Stimulated activated CD8-positive, alpha-beta memory T cell treated with anti-CD3 and anti-CD28 coated beads, Interleukin-7, amount 100 ng/mL, for 4 hours (primary cell): ENCODE measurements at regions not wholly inside any gene's neighbourhood (a gene's known extent, or its start where the extent isn't known, plus 50 kb on each side); places are given as distances from the start of the nearest gene placed in this dataset.

Source experiments
- DNase-seq, 2 donors: peaks; one replicate each; pipeline ENCODE4 v3.0.0-alpha.2; 2020; ENCODE audit warnings: low read depth in 2 of 2

DNA sequence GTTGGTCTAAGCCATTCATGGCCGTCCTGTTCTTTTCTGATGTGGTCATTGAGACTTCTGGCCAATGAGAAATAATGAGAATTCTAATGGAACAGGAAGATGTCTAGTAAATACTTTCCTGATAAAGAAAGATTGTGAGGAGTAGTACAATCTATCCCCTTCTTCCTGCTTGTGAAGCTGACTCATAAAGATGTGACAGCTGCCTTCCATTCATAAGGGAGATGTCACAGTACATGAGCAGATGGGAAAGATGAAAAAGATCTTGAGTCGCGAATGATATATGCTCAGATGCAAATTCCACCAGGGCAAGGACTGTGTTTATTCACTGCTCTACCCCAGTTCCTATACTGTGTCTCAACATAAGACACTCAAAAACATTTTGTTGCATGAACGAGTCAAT is 111.7 kb upstream of the FOXF1 start:
- no peak for DNase-seq

DNA sequence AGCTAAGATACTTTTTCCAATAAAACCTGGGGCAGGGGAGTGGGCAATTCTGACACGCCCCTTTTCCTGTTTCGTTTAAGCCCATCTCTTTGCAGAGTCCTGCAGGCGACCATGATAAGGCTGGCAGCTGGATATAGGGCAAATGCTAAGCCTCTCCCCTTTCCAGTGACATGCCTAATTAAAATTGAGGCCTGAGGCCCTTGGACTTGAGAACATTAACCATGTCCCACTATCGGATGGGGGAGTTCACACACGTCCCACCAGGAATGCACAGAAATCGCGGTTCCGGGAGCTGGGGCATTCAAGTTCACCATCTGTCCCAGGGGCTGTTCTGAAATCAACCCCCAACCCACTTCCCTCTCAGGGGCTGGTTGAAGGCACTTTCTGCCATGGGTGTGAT is 109.2 kb upstream of the FOXF1 start:
- DNase-seq: no peak

DNA sequence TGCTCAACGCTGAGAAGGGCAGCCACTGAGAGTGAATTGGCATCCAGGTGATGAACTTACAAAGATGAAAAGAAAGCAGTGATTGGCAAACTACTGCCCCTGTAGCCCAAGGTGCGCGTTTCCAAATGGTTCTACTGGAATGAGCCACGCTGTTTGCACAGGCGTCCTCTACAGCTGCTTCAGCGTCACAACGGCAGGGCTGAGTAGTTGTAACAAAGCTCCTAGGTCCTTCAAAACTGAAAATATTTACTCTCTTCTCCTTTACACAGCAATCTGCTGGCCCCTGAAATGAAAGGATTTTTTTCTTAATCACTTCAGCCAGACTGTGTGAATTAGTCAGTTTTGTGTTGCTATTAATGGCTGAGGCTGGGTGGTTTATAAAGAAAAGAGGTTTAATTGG is 107.2 kb upstream of the FOXF1 start:
- DNase-seq: no peak

DNA sequence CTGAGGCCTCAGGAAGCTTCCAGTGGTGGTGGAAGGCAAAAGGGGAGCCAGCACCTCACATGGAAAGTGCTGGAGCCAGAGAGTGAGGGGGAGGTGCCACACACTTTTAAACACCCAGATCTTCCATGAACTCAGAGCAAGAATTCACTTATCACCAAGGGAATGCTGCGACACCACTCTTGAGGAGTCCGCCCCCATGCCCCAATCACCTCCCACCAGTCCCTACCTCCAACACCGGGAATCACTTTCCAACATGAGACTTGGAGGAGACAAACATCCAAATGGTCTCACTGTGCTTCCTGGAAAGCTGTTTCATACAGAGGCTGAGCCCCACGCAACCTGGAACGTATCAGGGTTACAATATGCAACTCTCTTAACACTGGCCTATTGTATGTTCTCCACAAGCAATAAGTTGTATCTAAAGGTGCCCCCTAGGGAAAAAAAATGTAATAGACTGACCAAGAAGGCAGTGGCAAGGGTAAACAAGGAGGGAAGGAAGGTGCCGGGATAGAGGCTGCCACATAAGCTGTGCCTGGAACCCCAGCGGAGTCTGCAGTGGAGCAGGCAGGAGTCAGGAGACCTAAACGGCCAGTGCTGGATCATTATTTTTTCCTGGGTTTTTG is 106.7 kb upstream of the FOXF1 start:
- no peak for DNase-seq

DNA sequence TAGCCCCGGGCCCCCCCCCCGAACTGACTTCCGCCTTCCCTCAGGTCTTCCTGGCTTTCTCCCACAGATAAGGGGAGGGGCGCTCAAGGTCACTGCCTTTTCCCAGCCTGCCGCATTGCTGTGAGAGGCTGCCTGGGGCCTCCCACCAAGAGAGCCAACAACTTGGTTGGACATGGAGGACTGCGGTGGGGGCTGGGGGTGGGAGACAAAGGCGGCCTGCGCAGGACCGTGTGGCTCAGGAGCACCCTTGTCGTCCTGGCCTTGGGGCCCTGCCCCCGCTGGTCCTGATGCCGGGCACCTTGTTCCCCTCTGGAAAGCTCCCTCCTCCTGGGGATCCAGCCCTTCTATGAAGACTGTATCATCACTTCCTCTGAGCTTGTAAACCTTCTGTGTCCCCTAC is 105.6 kb upstream of the FOXF1 start:
- DNase-seq: no peak

DNA sequence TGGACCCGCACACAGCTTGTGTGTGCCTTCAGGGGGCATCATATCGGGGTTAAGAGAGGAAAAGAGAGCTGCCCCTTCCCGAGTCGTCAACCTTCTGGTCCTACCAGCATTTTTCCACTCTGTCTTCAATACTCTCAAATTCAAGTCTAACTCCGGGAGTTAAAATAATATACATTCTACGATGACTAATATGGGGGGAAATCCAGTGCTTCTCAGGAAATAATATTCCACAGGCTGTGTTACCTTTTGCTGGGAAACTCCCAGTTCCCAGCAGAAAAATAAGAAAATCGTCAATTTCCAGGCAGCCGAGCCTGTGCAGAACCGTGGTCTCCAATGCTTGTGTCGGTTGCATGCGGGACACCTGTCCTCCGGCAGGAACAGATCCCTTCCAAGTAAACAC is 105.0 kb upstream of the FOXF1 start:
- DNase-seq: no peak

DNA sequence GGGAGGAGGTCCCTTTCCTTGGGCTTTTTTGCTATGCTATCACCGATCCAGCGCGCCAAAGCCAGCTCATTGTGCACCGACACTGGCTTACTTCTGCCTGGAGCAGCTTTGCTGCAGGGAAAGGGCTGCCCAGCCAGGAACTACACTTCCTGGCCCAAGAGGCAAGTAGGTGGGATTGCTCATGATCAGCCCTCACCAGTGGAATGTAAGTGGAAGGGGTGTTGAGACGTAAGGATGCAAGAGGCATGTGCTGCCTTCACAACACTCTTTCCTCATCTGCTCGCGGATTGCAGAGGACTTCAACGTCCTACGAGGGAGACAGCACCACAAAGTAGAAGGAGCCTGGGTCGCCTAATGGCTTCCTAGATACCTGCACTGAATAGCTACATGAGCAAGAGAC is 104.3 kb upstream of the FOXF1 start:
- DNase-seq: no peak

DNA sequence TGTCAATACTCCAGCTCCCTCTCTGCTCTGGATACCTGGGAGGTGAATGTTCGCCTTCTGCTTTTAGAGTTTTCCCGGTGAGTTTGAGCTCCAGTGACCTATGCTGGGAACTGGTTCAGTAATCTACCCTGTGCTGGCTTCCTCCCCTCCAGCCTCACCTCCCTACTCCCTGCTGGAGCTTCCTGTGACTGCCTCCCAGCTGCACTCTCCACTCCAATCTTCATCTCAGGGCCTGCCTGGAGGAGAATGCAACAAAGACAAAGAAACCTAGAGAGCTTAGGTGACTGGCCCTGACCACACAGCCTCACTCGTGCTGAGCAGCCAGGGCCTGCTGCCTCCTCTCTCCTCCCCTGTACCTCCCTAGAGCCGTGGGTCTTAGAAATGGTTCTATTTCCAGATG is 101.6 kb upstream of the FOXF1 start:
- DNase-seq: no peak

DNA sequence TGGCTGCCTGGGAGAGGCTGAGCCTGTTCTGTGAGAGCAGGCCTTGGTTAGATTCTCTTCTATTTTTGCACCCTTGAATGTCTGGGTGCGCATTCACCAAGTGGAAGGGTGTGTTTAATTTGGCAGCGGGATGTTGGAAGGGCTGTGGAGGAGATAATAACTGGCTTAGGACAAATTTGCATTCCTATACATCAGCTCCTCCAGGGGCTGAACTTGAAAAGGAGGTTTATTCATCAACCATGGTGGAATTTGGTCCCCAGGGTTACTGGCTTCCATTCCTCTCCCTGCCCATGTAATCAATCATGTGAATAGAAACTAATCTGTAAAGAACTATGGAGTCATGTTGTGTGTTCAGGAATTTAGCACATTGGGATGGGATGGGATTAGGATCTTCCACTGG is 100.2 kb upstream of the FOXF1 start:
- DNase-seq: no peak

DNA sequence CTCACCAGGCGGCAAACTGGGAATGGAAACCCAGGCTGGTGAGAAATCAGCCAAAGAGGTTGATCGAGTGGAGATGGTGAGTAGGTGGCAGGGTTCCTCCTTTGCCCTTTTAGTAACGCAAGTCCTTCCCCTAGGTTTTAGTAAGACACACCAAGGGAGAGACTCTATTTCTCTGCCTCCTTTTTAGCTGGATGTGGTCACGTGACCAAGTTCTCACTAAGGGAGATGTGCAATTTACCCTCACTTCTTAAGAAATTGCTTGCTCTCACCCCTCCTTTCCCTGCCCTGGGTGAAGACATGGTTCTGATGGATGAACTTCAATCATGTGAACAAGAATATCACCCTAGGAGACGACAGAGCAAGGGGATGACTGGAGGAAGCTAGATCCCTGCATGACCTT is 99.8 kb upstream of the FOXF1 start:
- DNase-seq: no peak

DNA sequence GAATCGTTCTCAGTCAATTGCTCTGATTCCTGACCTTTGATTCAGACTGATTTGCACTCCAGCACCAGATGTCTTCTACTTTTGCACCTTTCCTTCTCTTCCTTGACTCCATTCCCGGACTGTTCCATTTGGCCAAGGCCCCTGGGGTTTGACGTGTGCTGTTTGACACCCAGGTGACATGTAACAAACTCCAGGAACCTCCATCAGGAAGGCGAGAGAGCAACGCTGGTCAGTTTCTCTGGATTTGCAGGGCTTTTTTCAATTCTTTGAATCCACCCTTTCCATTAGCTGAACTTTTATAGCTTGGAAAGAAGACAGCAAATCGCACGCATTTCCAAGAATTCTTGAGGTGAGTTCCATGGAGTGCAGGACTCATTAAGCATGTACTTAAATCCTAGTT is 98.4 kb upstream of the FOXF1 start:
- DNase-seq: no peak

DNA sequence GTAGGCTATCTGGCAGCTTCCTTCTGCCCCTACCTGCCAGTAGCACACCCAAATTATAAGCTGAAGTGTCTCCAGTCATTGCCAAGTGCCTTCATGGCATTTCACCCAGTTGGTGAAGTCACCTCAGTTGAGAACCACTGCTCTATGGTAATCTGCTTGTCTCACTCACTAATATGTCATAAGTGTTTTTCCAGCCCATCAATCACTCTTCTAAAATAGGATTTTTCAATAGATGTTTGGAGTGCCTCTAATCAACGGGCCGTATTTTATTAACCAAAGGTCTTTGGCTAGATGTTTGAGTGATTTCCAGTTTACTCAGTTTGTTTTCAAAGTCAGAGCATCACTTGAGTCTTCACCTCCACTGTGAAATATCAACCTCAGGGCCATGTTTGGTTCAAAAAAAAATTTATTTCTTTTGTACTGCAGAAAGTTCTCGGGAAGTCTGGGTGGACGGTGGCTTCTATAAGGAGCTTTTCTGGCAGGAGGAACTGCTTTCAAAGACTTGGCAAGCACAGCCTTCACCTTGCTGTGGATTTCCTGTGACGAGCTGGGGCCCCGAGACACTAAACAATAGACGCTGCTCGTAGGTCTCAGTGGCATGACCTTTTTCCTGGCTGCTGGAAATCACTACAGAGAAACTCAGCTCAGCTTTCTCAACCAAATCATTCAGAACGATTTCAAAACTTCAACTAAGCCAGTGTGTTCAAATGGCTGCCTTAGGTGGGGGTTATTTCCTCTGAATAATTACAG is 95.2 kb upstream of the FOXF1 start:
- DNase-seq: no peak

DNA sequence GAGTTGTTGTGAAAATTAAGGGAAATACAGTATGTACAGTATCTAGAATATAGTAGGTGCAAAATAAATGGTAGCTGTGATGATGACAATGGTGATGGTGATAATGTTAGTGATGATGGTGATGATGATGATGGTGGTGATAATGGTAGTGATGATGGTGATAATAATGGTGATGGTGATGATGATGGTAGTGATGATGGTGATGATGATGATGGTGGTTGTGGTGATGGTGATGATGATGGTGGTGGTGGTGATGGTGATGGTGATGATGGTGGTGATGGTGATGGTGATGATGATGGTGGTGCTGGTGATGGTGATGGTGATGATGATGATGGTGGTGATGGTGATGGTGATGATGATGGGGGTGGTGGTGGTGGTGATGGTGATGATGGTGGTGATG is 91.3 kb upstream of the FOXF1 start:
- no peak for DNase-seq

DNA sequence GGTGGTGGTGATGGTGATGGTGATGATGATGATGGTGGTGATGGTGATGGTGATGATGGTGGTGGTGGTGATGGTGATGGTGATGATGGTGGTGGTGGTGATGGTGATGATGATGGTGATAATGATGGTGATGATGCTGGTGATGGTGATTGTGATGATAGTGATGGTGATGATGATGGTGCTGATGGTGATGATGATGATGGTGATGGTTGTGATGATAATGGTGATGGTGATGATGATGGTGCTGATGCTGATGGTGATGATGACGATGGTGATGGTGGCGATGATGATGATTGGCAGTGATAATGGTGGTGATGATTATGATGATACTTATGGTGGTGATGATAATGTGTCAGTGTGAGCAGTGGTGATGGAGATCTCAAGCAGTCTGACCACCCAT is 90.8 kb upstream of the FOXF1 start:
- DNase-seq: no peak

DNA sequence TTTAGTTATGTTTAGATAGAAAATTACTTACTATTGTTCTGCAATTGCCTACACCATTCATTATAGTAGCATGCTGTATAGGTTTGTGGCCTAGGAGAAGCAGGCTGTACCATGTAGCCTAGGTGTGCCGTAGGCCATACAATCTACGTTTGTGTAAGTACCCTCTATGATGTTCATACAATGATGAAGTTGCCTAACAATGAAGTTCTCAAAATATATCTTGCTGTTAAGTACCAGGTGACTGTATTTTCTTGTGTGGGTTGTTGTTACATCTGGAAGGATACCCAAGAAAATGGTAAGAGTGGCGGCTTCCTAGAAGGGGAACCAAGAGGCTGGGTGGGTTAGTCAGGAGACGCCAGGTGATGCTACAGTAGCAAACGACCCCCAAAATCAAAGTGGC is 88.3 kb upstream of the FOXF1 start:
- no peak for DNase-seq

DNA sequence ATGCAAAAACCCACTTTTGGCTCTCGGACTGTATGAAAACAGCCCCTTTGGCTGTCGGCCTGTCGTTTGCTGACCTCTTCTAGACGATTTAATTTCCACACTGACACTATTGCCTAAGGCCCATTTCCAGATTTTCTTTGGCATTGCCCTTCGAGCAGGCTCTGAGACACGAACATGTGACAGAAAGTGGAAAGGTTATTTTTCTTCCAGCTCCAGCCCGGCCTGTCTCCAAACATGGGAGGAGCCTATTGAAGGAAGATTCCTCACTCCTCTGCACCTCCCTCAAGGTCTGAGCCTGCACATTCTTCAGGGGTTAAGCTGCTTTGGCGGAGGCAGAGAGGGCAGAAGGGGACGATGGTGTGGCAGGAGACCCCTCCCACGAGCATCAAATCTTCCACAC is 85.9 kb upstream of the FOXF1 start:
- no peak for DNase-seq

DNA sequence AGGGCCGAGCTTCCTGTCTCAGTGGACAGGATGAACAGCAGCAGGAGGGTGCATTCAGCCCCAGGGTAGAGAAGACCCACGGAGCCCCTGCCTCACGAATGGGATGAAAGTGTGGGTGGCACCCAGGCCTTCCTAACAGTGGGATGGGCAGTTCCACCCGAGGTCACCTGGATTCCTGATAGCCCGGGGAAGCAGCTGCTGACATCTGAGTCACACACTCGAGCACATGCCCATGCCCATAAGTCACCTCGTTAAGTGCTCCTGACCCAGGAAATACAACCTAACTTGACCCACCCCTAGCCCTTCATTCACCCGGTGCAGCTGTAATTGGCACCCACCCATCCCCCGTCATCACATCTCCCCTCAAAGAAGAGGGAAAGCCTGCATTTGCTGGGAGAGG is 85.3 kb upstream of the FOXF1 start:
- DNase-seq: no peak

DNA sequence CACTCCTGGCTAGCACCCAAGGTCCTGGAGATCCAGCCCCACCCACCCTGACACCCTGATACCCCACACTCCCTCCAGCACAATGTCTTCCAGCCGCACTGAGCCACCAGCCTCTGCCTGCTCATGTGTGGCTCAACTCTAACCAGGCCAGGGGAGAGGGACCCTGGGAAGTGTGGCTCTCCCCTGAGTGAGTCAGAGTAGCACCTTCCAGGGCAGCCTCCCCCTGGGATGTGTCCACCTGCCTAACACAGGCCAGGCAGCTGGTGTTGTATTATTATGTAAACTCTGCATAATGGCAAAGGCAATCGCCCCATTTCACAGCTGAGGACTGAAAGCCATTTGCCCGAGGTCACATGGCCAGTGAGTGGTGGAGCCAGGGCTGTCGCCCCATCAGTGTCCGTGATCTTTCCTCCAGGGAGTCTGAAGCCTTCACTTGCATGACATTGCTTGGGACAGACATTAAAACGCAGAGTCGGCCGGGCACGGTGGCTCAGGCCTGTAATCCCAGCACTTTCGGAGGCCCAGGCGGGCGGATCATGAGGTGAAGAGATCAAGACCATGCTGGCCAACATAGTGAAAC is 84.2 kb upstream of the FOXF1 start:
- no peak for DNase-seq

DNA sequence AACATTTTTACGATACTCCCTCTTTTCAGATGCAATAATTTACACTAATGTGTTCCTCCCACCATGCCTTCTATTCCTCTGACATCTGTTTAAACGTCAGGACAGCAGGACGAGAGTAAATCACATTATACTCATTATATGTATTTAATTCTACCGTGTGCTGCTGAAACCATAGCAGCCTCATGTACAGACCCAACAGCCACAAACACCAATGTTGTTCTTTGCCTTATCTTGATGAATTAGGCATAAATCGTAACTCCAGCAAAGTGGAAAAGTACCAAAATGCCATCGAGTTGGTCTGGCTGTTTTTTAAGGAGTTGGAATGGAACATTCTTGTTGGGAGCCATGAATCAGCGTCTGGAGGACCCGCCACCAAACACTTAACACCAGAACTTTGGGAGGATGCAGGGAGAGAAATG is 82.9 kb upstream of the FOXF1 start:
- no peak for DNase-seq

DNA sequence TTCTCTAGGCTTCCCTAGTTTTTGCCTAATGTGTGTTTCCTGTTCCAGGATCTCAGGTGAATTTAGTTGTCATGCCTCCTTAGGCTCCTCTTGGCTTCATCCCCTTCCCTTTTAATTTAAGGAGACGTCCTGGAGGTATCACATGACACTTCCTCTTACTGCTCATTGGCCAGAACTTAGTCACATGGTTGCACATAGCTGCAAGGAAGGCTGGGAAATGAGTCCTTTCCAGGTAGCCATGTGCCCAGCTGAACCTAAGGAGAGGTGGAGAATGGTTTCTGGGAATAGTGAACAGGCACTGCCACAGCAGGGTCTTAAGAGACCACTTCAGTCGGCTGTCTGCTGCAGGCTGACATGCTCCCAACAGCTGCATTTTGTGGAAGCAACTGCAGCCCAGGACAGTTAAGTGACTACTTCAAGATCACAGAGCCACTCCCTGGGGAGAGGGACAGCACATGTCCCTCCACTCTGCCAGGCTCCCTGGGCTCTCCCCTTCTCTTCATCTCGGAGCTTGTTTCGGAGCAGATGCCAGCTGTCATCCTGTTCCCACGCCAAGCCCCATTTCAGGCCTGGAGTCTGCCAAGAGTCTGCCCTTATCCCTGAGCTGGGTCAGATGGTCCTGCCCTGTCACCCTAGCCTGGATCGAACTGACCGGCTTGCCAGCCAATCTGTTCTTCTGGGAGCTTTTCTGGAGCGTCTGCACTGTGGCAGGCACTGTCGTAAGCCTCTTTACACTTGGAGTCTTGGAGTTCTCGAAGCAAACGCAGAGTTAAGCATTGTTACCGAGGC is 81.4 kb upstream of the FOXF1 start:
- no peak for DNase-seq

DNA sequence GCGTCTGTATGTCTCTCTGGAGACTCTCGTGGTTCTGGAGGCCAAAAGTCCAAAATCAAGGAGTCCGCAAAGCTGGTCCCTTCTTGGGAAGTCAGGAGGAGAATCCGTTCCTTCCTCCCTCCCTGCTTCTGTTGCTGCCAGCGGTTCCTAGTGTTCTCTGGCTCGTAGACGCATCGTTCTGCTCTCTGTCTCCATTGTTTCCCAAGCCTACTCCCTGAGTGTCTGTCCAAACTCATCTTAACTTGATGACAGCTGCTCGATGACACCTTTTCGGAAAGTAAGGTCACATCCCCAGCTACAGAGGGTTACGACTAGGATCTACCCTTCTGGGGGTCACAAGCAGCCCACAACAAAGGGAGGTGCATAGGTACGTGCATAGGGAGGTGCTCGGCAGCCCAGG is 80.7 kb upstream of the FOXF1 start:
- DNase-seq: no peak

DNA sequence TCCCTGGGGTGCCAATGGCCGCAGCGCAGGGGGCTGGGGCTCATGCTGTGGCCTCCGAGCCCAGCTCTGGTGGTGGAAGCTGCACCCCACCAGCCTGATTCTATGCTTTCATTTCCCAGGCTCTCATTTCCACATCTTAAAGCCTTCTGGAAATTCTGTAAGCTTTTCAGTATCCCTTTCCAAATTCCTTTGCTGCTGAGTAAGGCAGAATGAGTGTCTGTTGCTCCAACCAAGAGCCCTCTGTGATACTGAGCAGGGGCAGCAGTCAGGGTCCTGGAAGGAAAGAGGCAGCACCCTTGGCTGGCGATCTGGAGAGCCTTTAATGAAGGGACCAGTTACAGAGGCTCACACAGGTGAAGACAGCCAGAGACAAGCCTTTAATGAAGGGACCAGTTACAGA is 79.5 kb upstream of the FOXF1 start:
- no peak for DNase-seq

DNA sequence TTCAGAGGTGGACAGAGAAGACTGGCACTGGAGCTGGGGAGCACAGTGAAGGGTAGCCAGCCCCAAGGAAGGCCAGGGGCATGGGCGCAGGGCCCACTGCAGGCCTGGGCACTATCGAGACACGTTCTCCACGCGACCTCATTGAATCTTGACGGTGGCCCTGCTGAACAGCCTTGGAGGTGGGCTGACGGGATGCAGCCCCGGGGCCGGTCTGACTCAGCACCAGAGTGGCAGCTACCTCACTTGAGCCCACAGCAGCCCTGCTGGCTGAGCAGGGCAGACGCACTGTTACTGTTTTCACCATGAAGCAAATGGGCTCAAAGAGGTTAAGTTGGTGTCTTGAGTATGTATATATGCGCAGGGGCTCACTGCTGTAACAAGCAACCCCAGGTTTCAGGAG is 78.8 kb upstream of the FOXF1 start:
- DNase-seq: no peak
